D341Med (cell line): ENCODE measurements at regions not wholly inside any gene's neighbourhood (a gene's known extent, or its start where the extent isn't known, plus 50 kb on each side); places are given as distances from the start of the nearest gene placed in this dataset.

ENCODE experiments used
- DNase-seq: peaks from one replicate; pipeline ENCODE4 v3.0.0; 2012; ENCODE audit warnings: low spot score

DNA sequence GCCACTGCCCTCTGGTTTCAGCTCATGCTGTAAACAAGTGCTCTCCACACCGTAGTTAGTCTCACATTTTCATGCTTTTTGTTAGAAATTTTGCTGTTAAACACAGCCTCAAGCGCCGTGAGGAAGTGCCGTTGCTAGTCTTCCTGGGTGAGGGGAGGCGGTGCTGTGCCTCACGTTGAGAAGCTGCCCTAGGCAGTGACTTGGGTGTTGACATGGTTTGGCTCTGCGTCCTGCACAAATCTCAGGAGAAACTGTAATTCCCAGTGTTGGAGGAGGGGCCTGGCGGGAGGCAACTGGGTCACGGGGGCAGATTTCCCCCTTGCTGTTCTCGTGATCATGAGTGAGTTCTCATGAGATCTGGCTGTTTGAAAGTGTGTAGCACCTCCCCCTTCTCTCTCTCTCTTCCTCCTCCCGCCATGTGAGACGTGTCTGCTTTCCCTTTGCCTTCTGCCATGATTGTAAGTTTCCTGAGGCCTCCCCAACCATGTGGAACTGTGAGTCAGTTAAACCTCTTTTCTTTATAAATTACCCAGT is 95.8 kb downstream of the ERMARD start:
- no peak for DNase-seq

DNA sequence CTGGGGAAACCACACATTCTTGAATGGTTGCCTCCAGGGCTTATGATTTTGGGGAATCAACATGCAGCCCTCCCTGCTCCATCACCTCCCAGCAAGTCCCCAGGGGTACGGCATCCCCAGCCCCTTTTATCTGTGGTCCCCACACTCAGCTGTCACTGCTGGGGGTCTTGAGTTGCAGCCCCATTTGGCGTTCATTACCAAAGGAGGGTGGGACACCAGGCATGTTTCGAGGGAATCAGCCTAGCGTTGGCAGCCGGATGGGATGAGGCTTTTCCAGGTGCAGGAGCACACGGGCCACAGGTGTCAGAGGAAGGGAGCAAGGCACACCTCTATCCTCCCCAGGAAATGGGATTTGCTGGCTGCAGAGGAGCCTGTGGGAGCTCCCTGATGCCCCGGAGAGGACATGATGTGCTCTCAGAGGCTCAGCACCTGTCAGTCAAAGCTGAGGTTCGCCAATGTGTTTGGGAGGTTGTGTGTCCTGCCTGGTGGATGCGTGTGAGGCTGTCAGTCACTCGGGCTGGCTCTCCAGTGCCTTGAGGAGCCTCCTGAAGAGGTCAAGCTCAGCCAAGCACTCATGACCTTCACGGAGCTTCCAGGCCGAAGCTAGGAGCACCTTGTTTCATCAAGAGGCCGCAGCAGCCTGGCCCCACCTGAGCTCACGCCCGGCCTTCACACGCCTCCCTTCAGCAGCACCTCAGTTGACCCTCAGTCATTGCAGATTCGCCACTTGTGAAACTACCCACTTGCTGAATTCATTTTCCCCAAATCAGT is 95.0 kb downstream of the ERMARD start:
- no peak for DNase-seq

- no peak for DNase-seq
These were observed 94.2 kb downstream of the ERMARD start for GRCh38 chr6:169845426-169846285.

GRCh38 chr6:169844946-169845345 is 93.5 kb downstream of the ERMARD start:
- DNase-seq: no peak

DNA sequence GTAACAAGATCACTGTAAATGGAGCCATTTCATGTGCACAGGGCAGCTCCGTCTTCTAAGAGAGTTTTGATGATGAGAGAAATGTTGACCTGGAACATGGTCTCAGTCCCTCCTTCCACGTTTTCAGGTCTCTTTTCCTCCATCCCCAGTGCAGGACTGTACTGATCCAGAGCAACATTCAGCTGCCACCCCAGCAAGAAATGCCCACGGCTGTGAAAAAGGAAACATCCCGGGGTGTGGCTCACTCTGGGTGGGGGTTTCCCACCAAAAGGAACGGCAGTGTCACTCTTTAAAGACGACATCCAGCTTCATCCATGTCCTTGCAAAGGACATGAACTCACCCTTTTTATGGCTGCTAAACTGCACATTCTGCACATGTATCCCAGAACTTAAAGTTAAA is 92.6 kb downstream of the ERMARD start:
- no peak for DNase-seq

GRCh38 chr6:169843110-169843509 is 91.7 kb downstream of the ERMARD start:
- no peak for DNase-seq

DNA sequence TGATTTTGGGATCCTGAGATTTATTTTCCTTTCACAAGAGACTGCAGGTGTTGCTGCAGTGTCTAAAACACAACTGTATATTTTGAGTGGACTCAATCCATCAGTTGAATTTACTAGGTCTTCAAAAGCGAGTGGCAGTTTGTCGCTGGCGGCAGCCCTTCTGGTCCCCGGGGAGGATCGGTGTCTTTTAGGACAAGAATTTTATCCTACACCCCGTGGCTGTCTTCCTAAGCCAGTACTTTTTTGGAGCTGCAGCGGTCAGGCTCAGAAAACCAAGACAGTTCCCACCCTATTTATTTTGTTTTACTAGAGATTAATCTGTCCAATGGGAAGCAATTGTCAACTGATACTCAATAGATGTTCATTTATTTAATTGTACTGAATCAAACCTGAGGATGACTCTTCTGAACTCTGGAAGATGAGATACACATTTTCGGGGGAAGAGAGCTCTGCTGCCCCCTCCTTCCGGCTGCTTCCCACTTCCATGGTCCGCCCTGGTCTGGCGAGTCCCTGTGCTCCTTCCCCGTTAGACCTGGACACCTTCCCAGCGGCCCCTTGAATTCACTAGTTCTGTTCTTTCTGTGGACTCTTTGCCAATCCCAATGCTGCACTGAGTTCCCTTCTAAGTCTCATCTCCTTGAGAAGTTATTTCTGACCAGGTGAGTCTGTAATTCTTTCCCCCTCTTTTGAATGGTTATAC is 90.6 kb downstream of the ERMARD start:
- no peak for DNase-seq

GRCh38 chr6:169841251-169841650 is 89.8 kb downstream of the ERMARD start:
- no peak for DNase-seq

- no peak for DNase-seq
These were observed 88.6 kb downstream of the ERMARD start for GRCh38 chr6:169839898-169840631.

DNA sequence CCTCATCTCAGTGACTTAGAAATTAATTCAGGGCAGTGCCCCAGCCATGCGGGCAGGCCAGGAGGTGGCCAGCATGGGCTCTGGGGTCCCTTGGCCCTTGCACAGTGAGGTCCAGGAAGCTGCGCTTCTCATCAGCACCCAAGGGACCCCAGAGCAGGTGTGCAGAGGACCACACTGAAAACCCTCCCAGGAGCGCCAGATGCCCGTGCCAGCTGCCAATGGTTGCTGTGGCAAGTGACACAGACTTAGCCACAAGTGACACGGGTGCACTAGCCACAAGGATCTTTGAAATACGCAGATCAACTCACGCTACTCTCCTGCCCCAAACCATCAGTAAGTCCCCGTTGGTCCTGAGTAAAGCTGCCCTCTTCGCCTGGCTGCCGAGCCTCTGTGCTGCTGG is 88.1 kb downstream of the ERMARD start:
- DNase-seq: no peak

- no peak for DNase-seq
These were observed 87.6 kb downstream of the ERMARD start for GRCh38 chr6:169839029-169839481.

DNA sequence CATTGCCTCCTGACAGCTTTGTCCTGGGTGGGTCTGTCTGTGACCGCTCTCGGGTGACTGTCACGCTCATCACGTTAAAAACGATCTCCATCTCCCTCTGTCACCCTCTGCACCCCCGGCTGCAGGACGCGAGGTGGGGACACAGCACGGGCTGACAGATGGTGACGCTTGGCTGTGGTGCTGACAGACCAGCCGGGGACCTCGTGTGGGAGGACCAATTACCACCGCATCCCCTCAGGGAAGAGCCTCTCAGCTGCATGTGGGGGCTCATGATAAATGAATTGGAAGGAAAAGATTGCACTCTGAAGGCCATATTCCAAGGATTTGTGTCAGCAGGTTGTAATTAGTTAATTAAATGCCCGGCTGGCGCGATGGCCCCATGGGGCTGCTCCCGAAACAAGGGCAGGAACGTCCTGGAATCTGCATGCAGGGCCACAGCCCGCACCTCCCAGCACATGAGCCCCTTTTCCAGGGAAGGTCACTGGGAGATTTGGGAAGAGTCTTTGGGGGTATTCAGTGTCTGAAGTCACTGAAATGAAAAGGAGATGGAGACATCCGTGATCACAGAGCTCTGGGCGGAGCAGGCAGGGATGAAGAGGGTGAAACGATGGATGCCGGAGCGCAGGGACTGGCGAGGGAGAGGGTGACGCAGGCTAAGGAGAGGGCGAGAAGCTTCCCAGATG is 87.1 kb downstream of the ERMARD start:
- no peak for DNase-seq

GRCh38 chr6:169837529-169838250 is 86.3 kb downstream of the ERMARD start:
- no peak for DNase-seq

GRCh38 chr6:169833258-169833794 is 81.9 kb downstream of the ERMARD start:
- DNase-seq: no peak

DNA sequence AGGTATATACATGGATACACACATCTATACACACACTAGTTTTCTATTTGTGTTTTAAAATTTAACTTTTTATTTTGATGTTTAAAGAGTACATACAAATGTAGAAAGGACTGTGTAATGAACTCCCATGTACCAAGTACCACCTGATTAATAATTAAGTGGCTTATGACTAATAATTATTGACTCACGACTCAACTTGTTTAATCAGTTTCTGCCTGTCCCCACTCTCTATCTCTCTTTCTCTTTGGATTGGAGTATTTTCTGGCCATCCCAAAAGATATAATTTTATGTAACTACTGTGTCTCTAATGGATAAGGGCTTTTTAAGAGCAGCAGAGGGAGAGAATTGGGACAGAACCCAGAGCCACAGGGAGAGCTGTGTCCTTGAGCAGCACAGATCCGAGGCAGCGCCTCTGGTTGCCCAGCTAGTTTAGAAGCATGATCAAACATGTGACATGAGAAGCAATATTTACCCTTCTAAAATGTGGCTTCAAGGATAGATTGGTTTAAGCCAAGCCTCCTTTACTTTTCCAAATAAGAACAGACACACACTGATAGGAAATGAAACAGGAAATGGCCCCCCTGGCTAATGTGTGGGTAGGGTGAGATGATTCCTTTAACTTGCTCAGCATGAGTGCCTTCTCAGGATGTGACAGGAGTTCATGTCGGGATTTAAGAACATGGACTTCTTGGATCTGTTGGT is 81.0 kb downstream of the ERMARD start:
- no peak for DNase-seq

DNA sequence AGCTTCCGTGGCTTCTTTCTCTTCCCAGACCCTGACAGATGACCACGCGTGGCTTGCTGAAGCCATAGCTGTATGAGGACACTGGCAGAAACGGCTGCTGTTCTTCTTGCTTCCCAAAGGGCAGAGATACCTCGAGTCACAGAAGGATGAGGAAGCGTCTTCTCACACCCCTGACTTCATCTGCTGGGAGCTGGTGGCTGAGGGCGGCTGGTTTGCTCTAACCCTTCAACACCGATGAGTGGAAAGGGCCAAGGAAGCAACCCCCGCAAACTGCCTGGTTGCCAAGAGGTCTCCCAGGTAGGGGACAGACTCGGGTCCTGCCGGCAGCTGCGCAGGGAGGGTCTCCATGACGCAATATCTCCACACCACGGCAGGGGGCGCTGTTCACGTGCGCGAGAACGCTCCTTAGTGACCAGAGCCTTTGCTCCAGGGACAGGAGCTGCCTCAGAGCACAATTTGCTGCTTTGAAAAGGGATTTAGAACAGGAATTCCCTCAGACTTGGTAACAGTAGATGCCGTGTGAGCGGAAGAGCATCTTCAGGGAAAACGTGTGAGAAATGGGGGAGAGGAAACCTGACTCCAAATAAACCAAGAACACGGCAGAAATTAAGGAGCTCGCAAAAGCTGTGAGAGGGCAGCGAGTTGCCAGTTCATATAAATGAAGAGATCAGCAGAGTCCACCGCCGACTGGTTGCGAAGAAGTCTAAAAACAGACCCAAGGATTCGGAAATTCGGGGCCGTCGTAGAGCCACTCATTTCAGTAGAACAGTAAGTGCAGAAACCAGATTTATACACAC is 80.2 kb downstream of the ERMARD start:
- peak; percentile 86 for DNase-seq
